Lower lobe of right lung (tissue), 2 donors: ENCODE measurements at regions not wholly inside any gene's neighbourhood (a gene's known extent, or its start where the extent isn't known, plus 50 kb on each side); places are given as distances from the start of the nearest gene placed in this dataset.

Experiments
- ATAC-seq, 2 donors: fragments of 200-7000 bp; cut with Tn5 transposase; one replicate each; pipeline ENCODE4 v1.9.1; 2020 to 2022; ENCODE audit warnings: mild to moderate bottlenecking in 2 of 2, moderate library complexity in 2 of 2
- DNase-seq: peaks from one replicate; pipeline ENCODE4 v3.0.0-alpha.2; 2020
- H3K27ac ChIP-seq: fragments of 200-600 bp; one replicate; pipeline ENCODE4 v1.8.0; 2022
- H3K27me3 ChIP-seq: fragments of 200-600 bp; one replicate; pipeline ENCODE4 v1.8.0; 2022; ENCODE audit warnings: low read depth
- H3K36me3 ChIP-seq: fragments of 200-600 bp; one replicate; pipeline ENCODE4 v1.8.0; 2022; ENCODE audit warnings: mild to moderate bottlenecking
- H3K4me1 ChIP-seq: fragments of 200-600 bp; one replicate; pipeline ENCODE4 v1.8.0; 2022
- H3K4me3 ChIP-seq: fragments of 200-600 bp; one replicate; pipeline ENCODE4 v1.8.0; 2022; ENCODE audit warnings: mild to moderate bottlenecking
- H3K9me3 ChIP-seq: fragments of 200-600 bp; one replicate; pipeline ENCODE4 v1.8.0; 2022
- CTCF ChIP-seq: fragments of 200-600 bp; IDR thresholded peaks from one replicate; pipeline ENCODE4 v1.8.0; 2022; ENCODE audit warnings: antibody characterized with exemption, mild to moderate bottlenecking
- intact Hi-C: fragments of 100-400 bp; cut with DNase I; formaldehyde crosslinking; loops from one replicate; pipeline ENCODE4 v1.11.0; 2022
- donor health status: DM: no; HTN: yes; CAD: no; lungs with severe emphysema.

- intact Hi-C loops: no loop called here
- Histone ChIP-seq H3K4me1 (no peaks in the 10 kb centered on the region), H3K4me3 (no peak overlapping the region), H3K27ac (no peak overlapping the region), H3K9me3 (no peaks in the 10 kb centered on the region), H3K36me3 (no peaks in the 10 kb centered on the region), H3K27me3 (no peaks in the 10 kb centered on the region)
- ATAC-seq: peak in 1 of 2 donors; percentile 69
- no peak for TF ChIP-seq CTCF
- no peak for DNase-seq
Measured at GRCh38 chr5:51821697-51822096, 438.4 kb downstream of the ISL1 start.

GRCh38 chr5:51829230-51829629 is 446.0 kb downstream of the ISL1 start:
- TF ChIP-seq CTCF: no peak
- no peak overlapping the region for H3K4me3 ChIP-seq
- no peaks in the 10 kb centered on the region for H3K4me1 ChIP-seq
- H3K27ac ChIP-seq: no peak overlapping the region
- DNase-seq (no peak), ATAC-seq (no peak)
- H3K27me3 ChIP-seq: no peaks in the 10 kb centered on the region
- intact Hi-C loops: no loop called here
- no peaks in the 10 kb centered on the region for H3K9me3 ChIP-seq
- no peaks in the 10 kb centered on the region for H3K36me3 ChIP-seq

GRCh38 chr5:51829691-51830090 is 446.4 kb downstream of the ISL1 start:
- no peak for DNase-seq
- no peak overlapping the region for H3K27ac ChIP-seq
- no peaks in the 10 kb centered on the region for H3K4me1 ChIP-seq
- H3K4me3 ChIP-seq: no peak overlapping the region
- no peaks in the 10 kb centered on the region for H3K27me3 ChIP-seq
- no peak for ATAC-seq
- H3K9me3 ChIP-seq: no peaks in the 10 kb centered on the region
- H3K36me3 ChIP-seq: no peaks in the 10 kb centered on the region
- intact Hi-C loops: no loop called here
- TF ChIP-seq CTCF: no peak

GRCh38 chr5:51832934-51833470 is 449.8 kb downstream of the ISL1 start:
- Histone ChIP-seq H3K27me3 (no peaks in the 10 kb centered on the region), H3K4me1 (no peaks in the 10 kb centered on the region), H3K36me3 (no peaks in the 10 kb centered on the region), H3K27ac (no peak overlapping the region), H3K4me3 (no peak overlapping the region), H3K9me3 (no peaks in the 10 kb centered on the region)
- ATAC-seq (no peak), DNase-seq (no peak)
- TF ChIP-seq CTCF: no peak
- intact Hi-C loops: no loop called here

- H3K4me1 ChIP-seq: no peaks in the 10 kb centered on the region
- H3K9me3 ChIP-seq: no peaks in the 10 kb centered on the region
- H3K4me3 ChIP-seq: no peak overlapping the region
- ATAC-seq (no peak), DNase-seq (no peak)
- no peaks in the 10 kb centered on the region for H3K36me3 ChIP-seq
- TF ChIP-seq CTCF: no peak
- H3K27me3 ChIP-seq: no peaks in the 10 kb centered on the region
- no peak overlapping the region for H3K27ac ChIP-seq
- intact Hi-C loops: no loop called here
Measured at GRCh38 chr5:51838459-51838858, 455.2 kb downstream of the ISL1 start.

GRCh38 chr5:51843893-51844292 is 460.6 kb downstream of the ISL1 start:
- intact Hi-C loops: no loop called here
- ATAC-seq (no peak), DNase-seq (peak; percentile 28)
- Histone ChIP-seq H3K36me3 (no peaks in the 10 kb centered on the region), H3K4me1 (no peaks in the 10 kb centered on the region), H3K4me3 (no peak overlapping the region), H3K27ac (no peak overlapping the region), H3K9me3 (no peaks in the 10 kb centered on the region), H3K27me3 (no peaks in the 10 kb centered on the region)
- no peak for TF ChIP-seq CTCF
